ENCODE measurements at regions not wholly inside any gene's neighbourhood (a gene's known extent, or its start where the extent isn't known, plus 50 kb on each side); places are given as distances from the start of the nearest gene placed in this dataset.
"Not testable (repeated sequence)": the region's sequence is repeated elsewhere in the genome, so short reads cannot be mapped to it uniquely, and the experiment has no call there.

DNA sequence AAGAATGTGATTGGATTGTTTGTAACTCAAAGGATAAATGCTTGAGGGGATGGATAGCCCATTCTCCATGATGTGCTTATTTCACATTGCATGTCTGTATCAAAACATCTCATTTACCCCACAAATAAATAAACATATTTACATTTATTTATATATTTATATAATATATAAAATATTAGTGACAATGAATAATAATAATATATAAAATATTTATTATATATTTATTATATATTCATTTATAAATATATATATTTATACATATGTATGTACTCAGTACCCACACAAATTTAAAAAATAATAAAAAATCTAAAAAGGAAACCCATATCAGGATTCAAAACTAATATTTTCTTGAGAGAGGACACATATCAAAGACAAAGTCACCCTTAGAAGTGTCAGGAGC, 429.9 kb downstream of the KCNJ2 start (continued):
- TF ChIP-seq, protein P1, sequence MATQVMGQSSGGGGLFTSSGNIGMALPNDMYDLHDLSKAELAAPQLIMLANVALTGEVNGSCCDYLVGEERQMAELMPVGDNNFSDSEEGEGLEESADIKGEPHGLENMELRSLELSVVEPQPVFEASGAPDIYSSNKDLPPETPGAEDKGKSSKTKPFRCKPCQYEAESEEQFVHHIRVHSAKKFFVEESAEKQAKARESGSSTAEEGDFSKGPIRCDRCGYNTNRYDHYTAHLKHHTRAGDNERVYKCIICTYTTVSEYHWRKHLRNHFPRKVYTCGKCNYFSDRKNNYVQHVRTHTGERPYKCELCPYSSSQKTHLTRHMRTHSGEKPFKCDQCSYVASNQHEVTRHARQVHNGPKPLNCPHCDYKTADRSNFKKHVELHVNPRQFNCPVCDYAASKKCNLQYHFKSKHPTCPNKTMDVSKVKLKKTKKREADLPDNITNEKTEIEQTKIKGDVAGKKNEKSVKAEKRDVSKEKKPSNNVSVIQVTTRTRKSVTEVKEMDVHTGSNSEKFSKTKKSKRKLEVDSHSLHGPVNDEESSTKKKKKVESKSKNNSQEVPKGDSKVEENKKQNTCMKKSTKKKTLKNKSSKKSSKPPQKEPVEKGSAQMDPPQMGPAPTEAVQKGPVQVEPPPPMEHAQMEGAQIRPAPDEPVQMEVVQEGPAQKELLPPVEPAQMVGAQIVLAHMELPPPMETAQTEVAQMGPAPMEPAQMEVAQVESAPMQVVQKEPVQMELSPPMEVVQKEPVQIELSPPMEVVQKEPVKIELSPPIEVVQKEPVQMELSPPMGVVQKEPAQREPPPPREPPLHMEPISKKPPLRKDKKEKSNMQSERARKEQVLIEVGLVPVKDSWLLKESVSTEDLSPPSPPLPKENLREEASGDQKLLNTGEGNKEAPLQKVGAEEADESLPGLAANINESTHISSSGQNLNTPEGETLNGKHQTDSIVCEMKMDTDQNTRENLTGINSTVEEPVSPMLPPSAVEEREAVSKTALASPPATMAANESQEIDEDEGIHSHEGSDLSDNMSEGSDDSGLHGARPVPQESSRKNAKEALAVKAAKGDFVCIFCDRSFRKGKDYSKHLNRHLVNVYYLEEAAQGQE (IDR thresholded peaks at IDR 0.05; ENCODE audit: unreplicated experiment), result no peak
- TF ChIP-seq POLR2AphosphoS5 (IDR thresholded peaks at IDR 0.05; ENCODE audit: low read depth), result no peak

DNA sequence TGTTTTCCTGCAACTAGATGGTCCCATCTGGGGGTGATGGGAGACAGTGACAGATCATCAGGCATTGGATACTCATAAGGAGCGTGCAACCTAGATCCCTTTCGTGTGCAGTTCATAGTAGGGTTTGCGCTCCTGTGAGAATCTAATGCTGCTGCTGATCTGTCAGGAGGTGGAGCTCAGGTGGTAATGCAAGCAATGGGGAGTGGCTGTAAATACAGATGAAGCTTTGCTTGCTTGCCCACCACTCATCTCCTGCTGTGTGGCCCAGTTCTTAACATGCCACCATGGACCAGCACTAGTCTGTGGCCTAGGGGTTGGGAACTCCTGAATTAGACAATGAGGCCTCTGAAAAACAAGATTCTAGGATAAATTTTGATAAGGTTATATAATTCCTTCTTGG, 430.6 kb downstream of the KCNJ2 start:
- not testable (repeated sequence) for H3K4me2 ChIP-seq; H3K27me3 Mint-ChIP-seq (ENCODE audit: insufficient read depth, low read depth, poor library complexity); H2AFZ ChIP-seq; H3K27me3 ChIP-seq (ENCODE audit: insufficient read depth); H3K4me3 ChIP-seq; H4K20me1 ChIP-seq (replicated peaks; ENCODE audit: insufficient read depth); DNase-seq (ENCODE audit: low spot score); H3K9me3 Mint-ChIP-seq; H3K4me1 ChIP-seq (ENCODE audit: insufficient read depth); H3K9me2 ChIP-seq (ENCODE audit: insufficient read depth); ATAC-seq; H3K27ac ChIP-seq (ENCODE audit: low read depth); H3K27ac Mint-ChIP-seq; H3K36me3 Mint-ChIP-seq (ENCODE audit: low read depth); H3K79me2 ChIP-seq (replicated peaks; ENCODE audit: insufficient read depth); H3K4me1 Mint-ChIP-seq; H3K4me3 Mint-ChIP-seq; H3K36me3 ChIP-seq (ENCODE audit: insufficient read depth); H3F3A ChIP-seq (replicated peaks; ENCODE audit: low read depth)

DNA sequence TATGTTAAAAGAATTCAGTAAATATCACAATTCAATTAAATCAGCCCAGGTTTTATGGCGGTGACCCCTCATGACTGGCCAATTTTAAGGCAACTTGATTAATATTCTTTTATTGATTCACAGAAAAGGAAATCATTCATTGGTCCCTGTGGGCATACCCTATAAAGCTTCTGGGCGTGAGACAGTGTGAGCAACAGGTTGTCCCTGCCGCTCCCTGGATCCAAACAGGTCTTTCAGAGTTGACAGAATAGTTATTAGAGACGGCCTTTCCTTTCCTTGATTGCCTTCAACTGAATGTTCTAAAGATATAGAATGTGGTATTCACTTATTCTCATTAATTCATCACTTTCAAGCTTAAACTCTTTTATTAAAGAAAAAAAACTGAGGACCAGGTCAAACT, 433.9 kb downstream of the KCNJ2 start:
- Histone ChIP-seq H3F3A (replicated peaks; ENCODE audit: low read depth) (no peaks in the 10 kb centered on the region), H3K4me3 (no peak overlapping the region), H3K27ac (ENCODE audit: low read depth) (no peak overlapping the region), H3K79me2 (replicated peaks; ENCODE audit: insufficient read depth) (no peaks in the 10 kb centered on the region), H2AFZ (no peak overlapping the region), H3K4me1 (ENCODE audit: insufficient read depth) (peaks cover 9% of the 10 kb centered on the region; the same call in 1 of the 2 replicates), H3K27me3 (ENCODE audit: insufficient read depth) (no peaks in the 10 kb centered on the region), H3K4me2 (no peak overlapping the region), H4K20me1 (replicated peaks; ENCODE audit: insufficient read depth) (no peaks in the 10 kb centered on the region), H3K36me3 (ENCODE audit: insufficient read depth) (no peaks in the 10 kb centered on the region), H3K9me2 (ENCODE audit: insufficient read depth) (no peaks in the 10 kb centered on the region)
- H3K36me3 Mint-ChIP-seq (ENCODE audit: low read depth), result no peaks in the 10 kb centered on the region
- peaks cover 5% of the 10 kb centered on the region for H3K27me3 Mint-ChIP-seq (ENCODE audit: insufficient read depth, low read depth, poor library complexity)
- no peak overlapping the region for H3K27ac Mint-ChIP-seq
- no peak for DNase-seq (ENCODE audit: low spot score)
- no peak for ATAC-seq
- no peak overlapping the region for H3K4me3 Mint-ChIP-seq
- H3K9me3 Mint-ChIP-seq, result no peaks in the 10 kb centered on the region
- peaks cover 8% of the 10 kb centered on the region for H3K4me1 Mint-ChIP-seq
- TF ChIP-seq EZH2phosphoT487 (IDR thresholded peaks at IDR 0.05; ENCODE audit: unreplicated experiment) (no peak), EZH2 (IDR thresholded peaks at IDR 0.05; ENCODE audit: low read depth, unreplicated experiment) (no peak), STAT1 (IDR thresholded peaks at IDR 0.05; ENCODE audit: unreplicated experiment) (no peak), ZNF114 (CRISPR knock-in tag; IDR thresholded peaks at IDR 0.05) (no peak), CREB1 (CRISPR knock-in tag; IDR thresholded peaks at IDR 0.05; ENCODE audit: low read depth) (no peak), NANOG (IDR thresholded peaks at IDR 0.05; ENCODE audit: borderline replicate concordance) (no peak), JUNB (IDR thresholded peaks at IDR 0.05; ENCODE audit: unreplicated experiment) (no peak)
- TF ChIP-seq, protein P2, sequence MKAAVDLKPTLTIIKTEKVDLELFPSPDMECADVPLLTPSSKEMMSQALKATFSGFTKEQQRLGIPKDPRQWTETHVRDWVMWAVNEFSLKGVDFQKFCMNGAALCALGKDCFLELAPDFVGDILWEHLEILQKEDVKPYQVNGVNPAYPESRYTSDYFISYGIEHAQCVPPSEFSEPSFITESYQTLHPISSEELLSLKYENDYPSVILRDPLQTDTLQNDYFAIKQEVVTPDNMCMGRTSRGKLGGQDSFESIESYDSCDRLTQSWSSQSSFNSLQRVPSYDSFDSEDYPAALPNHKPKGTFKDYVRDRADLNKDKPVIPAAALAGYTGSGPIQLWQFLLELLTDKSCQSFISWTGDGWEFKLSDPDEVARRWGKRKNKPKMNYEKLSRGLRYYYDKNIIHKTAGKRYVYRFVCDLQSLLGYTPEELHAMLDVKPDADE (IDR thresholded peaks at IDR 0.05), result no peak
- TF ChIP-seq, protein P3, sequence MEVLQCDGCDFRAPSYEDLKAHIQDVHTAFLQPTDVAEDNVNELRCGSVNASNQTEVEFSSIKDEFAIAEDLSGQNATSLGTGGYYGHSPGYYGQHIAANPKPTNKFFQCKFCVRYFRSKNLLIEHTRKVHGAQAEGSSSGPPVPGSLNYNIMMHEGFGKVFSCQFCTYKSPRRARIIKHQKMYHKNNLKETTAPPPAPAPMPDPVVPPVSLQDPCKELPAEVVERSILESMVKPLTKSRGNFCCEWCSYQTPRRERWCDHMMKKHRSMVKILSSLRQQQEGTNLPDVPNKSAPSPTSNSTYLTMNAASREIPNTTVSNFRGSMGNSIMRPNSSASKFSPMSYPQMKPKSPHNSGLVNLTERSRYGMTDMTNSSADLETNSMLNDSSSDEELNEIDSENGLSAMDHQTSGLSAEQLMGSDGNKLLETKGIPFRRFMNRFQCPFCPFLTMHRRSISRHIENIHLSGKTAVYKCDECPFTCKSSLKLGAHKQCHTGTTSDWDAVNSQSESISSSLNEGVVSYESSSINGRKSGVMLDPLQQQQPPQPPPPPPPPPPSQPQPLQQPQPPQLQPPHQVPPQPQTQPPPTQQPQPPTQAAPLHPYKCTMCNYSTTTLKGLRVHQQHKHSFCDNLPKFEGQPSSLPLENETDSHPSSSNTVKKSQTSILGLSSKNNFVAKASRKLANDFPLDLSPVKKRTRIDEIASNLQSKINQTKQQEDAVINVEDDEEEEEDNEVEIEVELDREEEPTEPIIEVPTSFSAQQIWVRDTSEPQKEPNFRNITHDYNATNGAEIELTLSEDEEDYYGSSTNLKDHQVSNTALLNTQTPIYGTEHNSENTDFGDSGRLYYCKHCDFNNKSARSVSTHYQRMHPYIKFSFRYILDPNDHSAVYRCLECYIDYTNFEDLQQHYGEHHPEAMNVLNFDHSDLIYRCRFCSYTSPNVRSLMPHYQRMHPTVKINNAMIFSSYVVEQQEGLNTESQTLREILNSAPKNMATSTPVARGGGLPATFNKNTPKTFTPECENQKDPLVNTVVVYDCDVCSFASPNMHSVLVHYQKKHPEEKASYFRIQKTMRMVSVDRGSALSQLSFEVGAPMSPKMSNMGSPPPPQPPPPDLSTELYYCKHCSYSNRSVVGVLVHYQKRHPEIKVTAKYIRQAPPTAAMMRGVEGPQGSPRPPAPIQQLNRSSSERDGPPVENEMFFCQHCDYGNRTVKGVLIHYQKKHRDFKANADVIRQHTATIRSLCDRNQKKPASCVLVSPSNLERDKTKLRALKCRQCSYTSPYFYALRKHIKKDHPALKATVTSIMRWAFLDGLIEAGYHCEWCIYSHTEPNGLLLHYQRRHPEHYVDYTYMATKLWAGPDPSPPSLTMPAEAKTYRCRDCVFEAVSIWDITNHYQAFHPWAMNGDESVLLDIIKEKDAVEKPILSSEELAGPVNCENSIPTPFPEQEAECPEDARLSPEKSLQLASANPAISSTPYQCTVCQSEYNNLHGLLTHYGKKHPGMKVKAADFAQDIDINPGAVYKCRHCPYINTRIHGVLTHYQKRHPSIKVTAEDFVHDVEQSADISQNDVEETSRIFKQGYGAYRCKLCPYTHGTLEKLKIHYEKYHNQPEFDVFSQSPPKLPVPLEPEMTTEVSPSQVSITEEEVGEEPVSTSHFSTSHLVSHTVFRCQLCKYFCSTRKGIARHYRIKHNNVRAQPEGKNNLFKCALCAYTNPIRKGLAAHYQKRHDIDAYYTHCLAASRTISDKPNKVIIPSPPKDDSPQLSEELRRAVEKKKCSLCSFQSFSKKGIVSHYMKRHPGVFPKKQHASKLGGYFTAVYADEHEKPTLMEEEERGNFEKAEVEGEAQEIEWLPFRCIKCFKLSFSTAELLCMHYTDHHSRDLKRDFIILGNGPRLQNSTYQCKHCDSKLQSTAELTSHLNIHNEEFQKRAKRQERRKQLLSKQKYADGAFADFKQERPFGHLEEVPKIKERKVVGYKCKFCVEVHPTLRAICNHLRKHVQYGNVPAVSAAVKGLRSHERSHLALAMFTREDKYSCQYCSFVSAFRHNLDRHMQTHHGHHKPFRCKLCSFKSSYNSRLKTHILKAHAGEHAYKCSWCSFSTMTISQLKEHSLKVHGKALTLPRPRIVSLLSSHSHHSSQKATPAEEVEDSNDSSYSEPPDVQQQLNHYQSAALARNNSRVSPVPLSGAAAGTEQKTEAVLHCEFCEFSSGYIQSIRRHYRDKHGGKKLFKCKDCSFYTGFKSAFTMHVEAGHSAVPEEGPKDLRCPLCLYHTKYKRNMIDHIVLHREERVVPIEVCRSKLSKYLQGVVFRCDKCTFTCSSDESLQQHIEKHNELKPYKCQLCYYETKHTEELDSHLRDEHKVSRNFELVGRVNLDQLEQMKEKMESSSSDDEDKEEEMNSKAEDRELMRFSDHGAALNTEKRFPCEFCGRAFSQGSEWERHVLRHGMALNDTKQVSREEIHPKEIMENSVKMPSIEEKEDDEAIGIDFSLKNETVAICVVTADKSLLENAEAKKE (CRISPR knock-in tag; IDR thresholded peaks at IDR 0.05), result no peak

All from GM23338 (cell line).